ENCODE measurements at regions not wholly inside any gene's neighbourhood (a gene's known extent, or its start where the extent isn't known, plus 50 kb on each side); places are given as distances from the start of the nearest gene placed in this dataset.

GRCh38 chr13:78227709-78228108 is 309.1 kb upstream of the EDNRB start:
- H3K27me3 Mint-ChIP-seq (ENCODE audit: insufficient read depth, unreplicated experiment): peaks cover 14% of the 10 kb centered on the region
- no peak for TF ChIP-seq CTCF (IDR thresholded peaks at IDR 0.05; ENCODE audit: insufficient read depth in 1 of 2, low read depth in 1 of 2, low read length in 1 of 2, severe bottlenecking in 1 of 2, unreplicated experiment in 1 of 2)
- CTCF ChIA-PET: no interaction called here
- BruUV-seq (replicated peaks): no TSS peak
- Histone ChIP-seq H3K36me3 (ENCODE audit: control insufficient read depth, insufficient read depth, low read length) (no peaks in the 10 kb centered on the region), H3K4me1 (no peaks in the 10 kb centered on the region), H3K27me3 (replicated peaks; ENCODE audit: control insufficient read depth, insufficient read depth, low read length) (no peaks in the 10 kb centered on the region), H3K4me3 (ENCODE audit: low read depth, low read length) (no peak overlapping the region), H3K9me3 (no peaks in the 10 kb centered on the region)
- no peaks in the 10 kb centered on the region for H3K4me1 Mint-ChIP-seq (ENCODE audit: low read depth, unreplicated experiment)
- POLR2A ChIA-PET: no interaction called here
- H3K27ac Mint-ChIP-seq (ENCODE audit: unreplicated experiment): no peak overlapping the region
- DNase-seq: no peak
- intact Hi-C loops (cut with micrococcal nuclease; ENCODE audit: unreplicated experiment): no loop called here
- no peak overlapping the region for H3K4me3 Mint-ChIP-seq (ENCODE audit: unreplicated experiment)
- H3K9me3 Mint-ChIP-seq (ENCODE audit: unreplicated experiment): no peaks in the 10 kb centered on the region
- no peaks in the 10 kb centered on the region for H3K36me3 Mint-ChIP-seq (ENCODE audit: insufficient read depth, unreplicated experiment)

DNA sequence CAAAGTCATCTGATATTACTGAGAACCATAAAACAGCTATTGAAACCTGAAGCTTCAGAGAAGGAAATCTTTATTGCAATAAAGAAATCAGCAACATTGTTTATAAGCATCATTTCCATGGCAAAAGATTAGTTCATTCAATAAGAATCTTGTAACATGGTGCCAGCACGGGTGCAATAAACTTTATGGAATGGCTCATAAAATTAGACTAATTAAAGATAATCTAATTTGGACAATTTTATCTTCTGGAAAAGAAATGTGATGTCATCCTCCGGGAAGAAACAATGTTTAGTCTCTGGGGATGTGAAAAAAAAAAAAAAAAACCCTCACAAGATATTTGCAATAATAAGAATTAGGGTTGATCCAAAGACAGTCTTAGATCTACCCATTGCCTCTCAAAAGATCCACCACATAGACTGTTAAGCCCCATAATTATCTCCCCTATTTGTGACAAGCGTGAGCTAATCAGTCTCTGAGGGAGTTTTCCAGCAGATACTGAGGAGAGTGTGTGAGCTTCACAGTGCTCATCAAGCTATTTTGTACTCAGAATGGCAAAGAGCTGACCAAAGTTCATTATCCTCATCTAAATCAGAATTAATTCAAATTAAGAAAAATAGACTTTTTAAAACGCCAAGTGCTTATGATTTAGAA is 297.0 kb upstream of the EDNRB start:
- Histone ChIP-seq H3K4me1 (no peaks in the 10 kb centered on the region), H3K27me3 (replicated peaks; ENCODE audit: control insufficient read depth, insufficient read depth, low read length) (no peaks in the 10 kb centered on the region), H3K4me3 (ENCODE audit: low read depth, low read length) (no peak overlapping the region), H3K9me3 (no peaks in the 10 kb centered on the region), H3K36me3 (ENCODE audit: control insufficient read depth, insufficient read depth, low read length) (no peaks in the 10 kb centered on the region)
- no peak for TF ChIP-seq CTCF (IDR thresholded peaks at IDR 0.05; ENCODE audit: insufficient read depth in 1 of 2, low read depth in 1 of 2, low read length in 1 of 2, severe bottlenecking in 1 of 2, unreplicated experiment in 1 of 2)
- BruUV-seq (replicated peaks): no TSS peak
- ChIA-PET CTCF (no interaction called here), POLR2A (no interaction called here)
- intact Hi-C loops (cut with micrococcal nuclease; ENCODE audit: unreplicated experiment): no loop called here
- Mint-ChIP-seq H3K4me3 (ENCODE audit: unreplicated experiment) (no peak overlapping the region), H3K4me1 (ENCODE audit: low read depth, unreplicated experiment) (no peaks in the 10 kb centered on the region), H3K27me3 (ENCODE audit: insufficient read depth, unreplicated experiment) (peaks cover 12% of the 10 kb centered on the region), H3K36me3 (ENCODE audit: insufficient read depth, unreplicated experiment) (no peaks in the 10 kb centered on the region), H3K27ac (ENCODE audit: unreplicated experiment) (no peak overlapping the region), H3K9me3 (ENCODE audit: unreplicated experiment) (no peaks in the 10 kb centered on the region)
- no peak for DNase-seq

DNA sequence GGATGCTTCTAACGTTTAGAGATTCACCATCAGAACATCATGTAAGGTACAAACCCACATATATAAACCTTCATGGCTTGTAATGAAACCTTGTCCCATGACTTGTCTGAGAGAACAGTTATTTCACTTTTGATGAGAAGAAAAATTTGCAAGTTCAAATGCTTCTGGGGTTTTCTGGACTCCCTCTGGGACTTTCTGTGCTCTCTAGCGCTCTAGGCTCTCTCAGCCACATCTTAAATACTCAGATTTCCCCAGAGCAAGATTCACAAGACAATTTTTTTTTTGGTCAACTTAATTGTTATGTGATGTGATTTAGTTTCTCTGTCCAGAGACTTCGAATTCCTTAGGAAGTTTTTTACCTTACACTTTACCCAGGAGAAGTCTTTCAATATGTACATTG is 282.8 kb upstream of the EDNRB start:
- no peak for TF ChIP-seq CTCF (IDR thresholded peaks at IDR 0.05; ENCODE audit: insufficient read depth in 1 of 2, low read depth in 1 of 2, low read length in 1 of 2, severe bottlenecking in 1 of 2, unreplicated experiment in 1 of 2)
- Histone ChIP-seq H3K27me3 (replicated peaks; ENCODE audit: control insufficient read depth, insufficient read depth, low read length) (no peaks in the 10 kb centered on the region), H3K36me3 (ENCODE audit: control insufficient read depth, insufficient read depth, low read length) (no peaks in the 10 kb centered on the region), H3K4me1 (no peaks in the 10 kb centered on the region), H3K4me3 (ENCODE audit: low read depth, low read length) (no peak overlapping the region), H3K9me3 (no peaks in the 10 kb centered on the region)
- H3K4me1 Mint-ChIP-seq (ENCODE audit: low read depth, unreplicated experiment): no peaks in the 10 kb centered on the region
- H3K36me3 Mint-ChIP-seq (ENCODE audit: insufficient read depth, unreplicated experiment): no peaks in the 10 kb centered on the region
- CTCF ChIA-PET: no interaction called here
- DNase-seq: no peak
- H3K9me3 Mint-ChIP-seq (ENCODE audit: unreplicated experiment): no peaks in the 10 kb centered on the region
- POLR2A ChIA-PET: no interaction called here
- BruUV-seq (replicated peaks): no TSS peak
- no peak overlapping the region for H3K4me3 Mint-ChIP-seq (ENCODE audit: unreplicated experiment)
- intact Hi-C loops (cut with micrococcal nuclease; ENCODE audit: unreplicated experiment): no loop called here
- H3K27ac Mint-ChIP-seq (ENCODE audit: unreplicated experiment): no peak overlapping the region
- H3K27me3 Mint-ChIP-seq (ENCODE audit: insufficient read depth, unreplicated experiment): no peaks in the 10 kb centered on the region
